ENCODE measurements at regions not wholly inside any gene's neighbourhood (a gene's known extent, or its start where the extent isn't known, plus 50 kb on each side); places are given as distances from the start of the nearest gene placed in this dataset.

GRCh38 chr16:75945916-75946457 lies 219.7 kb upstream of the CPHXL start:
- intact Hi-C loops (cut with micrococcal nuclease) = no loop called here
- Mint-ChIP-seq H3K4me3 (no peak overlapping the region), H3K27ac (no peak overlapping the region), H3K4me1 (no peaks in the 10 kb centered on the region), H3K9me3 (peaks cover 0 to 2% (median 0%) of the 10 kb centered on the region in 11 donors), H3K36me3 (no peaks in the 10 kb centered on the region), H3K27me3 (peaks cover 0 to 6% (median 0%) of the 10 kb centered on the region in 5 donors)
- DNase-seq = no peak
- no peak for ATAC-seq
- no peaks in the 10 kb centered on the region for H3K4me1 ChIP-seq (ENCODE audit: control insufficient read depth in 2 of 2, insufficient read depth in 2 of 2, low read length in 2 of 2)
- H3K36me3 ChIP-seq (ENCODE audit: control insufficient read depth in 2 of 3, insufficient read depth in 3 of 3, low read length in 3 of 3) = no peaks in the 10 kb centered on the region
- no peak overlapping the region for H3K27ac ChIP-seq (ENCODE audit: low read depth, low read length)
- CTCF ChIA-PET = no interaction called here
- H3K4me3 ChIP-seq (ENCODE audit: low read length) = no peak overlapping the region
- no peaks in the 10 kb centered on the region for H3K9me3 ChIP-seq (ENCODE audit: control insufficient read depth in 2 of 3, low read length in 3 of 3)
- H3K27me3 ChIP-seq (ENCODE audit: control insufficient read depth in 2 of 2, insufficient read depth in 2 of 2, low read length in 2 of 2) = no peaks in the 10 kb centered on the region
- POLR2A ChIA-PET = no interaction called here

GRCh38 chr16:75947626-75948239 lies 221.4 kb upstream of the CPHXL start:
- ATAC-seq = no peak
- ChIA-PET CTCF (no interaction called here), POLR2A (no interaction called here)
- Mint-ChIP-seq H3K27me3 (no peaks in the 10 kb centered on the region), H3K4me1 (no peaks in the 10 kb centered on the region), H3K27ac (no peak overlapping the region), H3K9me3 (peaks cover 0 to 4% (median 0%) of the 10 kb centered on the region in 11 donors), H3K36me3 (no peaks in the 10 kb centered on the region), H3K4me3 (no peak overlapping the region)
- Histone ChIP-seq H3K36me3 (ENCODE audit: control insufficient read depth in 2 of 3, insufficient read depth in 3 of 3, low read length in 3 of 3) (no peaks in the 10 kb centered on the region), H3K27me3 (ENCODE audit: control insufficient read depth in 2 of 2, insufficient read depth in 2 of 2, low read length in 2 of 2) (no peaks in the 10 kb centered on the region), H3K4me3 (ENCODE audit: low read length) (no peak overlapping the region), H3K27ac (ENCODE audit: low read depth, low read length) (no peak overlapping the region), H3K4me1 (ENCODE audit: control insufficient read depth in 2 of 2, insufficient read depth in 2 of 2, low read length in 2 of 2) (no peaks in the 10 kb centered on the region), H3K9me3 (ENCODE audit: control insufficient read depth in 2 of 3, low read length in 3 of 3) (no peaks in the 10 kb centered on the region)
- no peak for DNase-seq
- intact Hi-C loops (cut with micrococcal nuclease) = no loop called here

GRCh38 chr16:75948441-75948840 lies 222.2 kb upstream of the CPHXL start:
- DNase-seq = no peak
- Mint-ChIP-seq H3K36me3 (no peaks in the 10 kb centered on the region), H3K27ac (no peak overlapping the region), H3K27me3 (no peaks in the 10 kb centered on the region), H3K4me1 (no peaks in the 10 kb centered on the region), H3K9me3 (peaks cover 0 to 4% (median 0%) of the 10 kb centered on the region in 11 donors), H3K4me3 (no peak overlapping the region)
- Histone ChIP-seq H3K4me1 (ENCODE audit: control insufficient read depth in 2 of 2, insufficient read depth in 2 of 2, low read length in 2 of 2) (no peaks in the 10 kb centered on the region), H3K27me3 (ENCODE audit: control insufficient read depth in 2 of 2, insufficient read depth in 2 of 2, low read length in 2 of 2) (no peaks in the 10 kb centered on the region), H3K36me3 (ENCODE audit: control insufficient read depth in 2 of 3, insufficient read depth in 3 of 3, low read length in 3 of 3) (no peaks in the 10 kb centered on the region), H3K27ac (ENCODE audit: low read depth, low read length) (no peak overlapping the region), H3K4me3 (ENCODE audit: low read length) (no peak overlapping the region), H3K9me3 (ENCODE audit: control insufficient read depth in 2 of 3, low read length in 3 of 3) (no peaks in the 10 kb centered on the region)
- no peak for ATAC-seq
- POLR2A ChIA-PET = no interaction called here
- intact Hi-C loops (cut with micrococcal nuclease) = no loop called here
- CTCF ChIA-PET = no interaction called here

GRCh38 chr16:75948886-75949285 lies 222.6 kb upstream of the CPHXL start:
- no peaks in the 10 kb centered on the region for H3K4me1 ChIP-seq (ENCODE audit: control insufficient read depth in 2 of 2, insufficient read depth in 2 of 2, low read length in 2 of 2)
- ChIA-PET CTCF (no interaction called here), POLR2A (no interaction called here)
- Mint-ChIP-seq H3K36me3 (no peaks in the 10 kb centered on the region), H3K27ac (no peak overlapping the region), H3K9me3 (peaks cover 0 to 4% (median 0%) of the 10 kb centered on the region in 11 donors), H3K4me3 (no peak overlapping the region), H3K27me3 (no peaks in the 10 kb centered on the region), H3K4me1 (no peaks in the 10 kb centered on the region)
- intact Hi-C loops (cut with micrococcal nuclease) = no loop called here
- DNase-seq = no peak
- H3K36me3 ChIP-seq (ENCODE audit: control insufficient read depth in 2 of 3, insufficient read depth in 3 of 3, low read length in 3 of 3) = no peaks in the 10 kb centered on the region
- no peak overlapping the region for H3K4me3 ChIP-seq (ENCODE audit: low read length)
- ATAC-seq = no peak
- H3K27ac ChIP-seq (ENCODE audit: low read depth, low read length) = no peak overlapping the region
- H3K27me3 ChIP-seq (ENCODE audit: control insufficient read depth in 2 of 2, insufficient read depth in 2 of 2, low read length in 2 of 2) = no peaks in the 10 kb centered on the region
- H3K9me3 ChIP-seq (ENCODE audit: control insufficient read depth in 2 of 3, low read length in 3 of 3) = no peaks in the 10 kb centered on the region

GRCh38 chr16:75952124-75952523 lies 225.8 kb upstream of the CPHXL start:
- Histone ChIP-seq H3K27ac (ENCODE audit: low read depth, low read length) (no peak overlapping the region), H3K9me3 (ENCODE audit: control insufficient read depth in 2 of 3, low read length in 3 of 3) (no peaks in the 10 kb centered on the region), H3K27me3 (ENCODE audit: control insufficient read depth in 2 of 2, insufficient read depth in 2 of 2, low read length in 2 of 2) (no peaks in the 10 kb centered on the region), H3K4me3 (ENCODE audit: low read length) (no peak overlapping the region), H3K4me1 (ENCODE audit: control insufficient read depth in 2 of 2, insufficient read depth in 2 of 2, low read length in 2 of 2) (no peaks in the 10 kb centered on the region), H3K36me3 (ENCODE audit: control insufficient read depth in 2 of 3, insufficient read depth in 3 of 3, low read length in 3 of 3) (no peaks in the 10 kb centered on the region)
- DNase-seq (no peak), ATAC-seq (no peak)
- Mint-ChIP-seq H3K4me3 (no peak overlapping the region), H3K27ac (no peak overlapping the region), H3K4me1 (no peaks in the 10 kb centered on the region), H3K27me3 (no peaks in the 10 kb centered on the region), H3K9me3 (peaks cover 0 to 4% (median 0%) of the 10 kb centered on the region in 11 donors), H3K36me3 (no peaks in the 10 kb centered on the region)
- ChIA-PET POLR2A (no interaction called here), CTCF (no interaction called here)
- intact Hi-C loops (cut with micrococcal nuclease) = no loop called here

GRCh38 chr16:75957870-75958269 lies 231.6 kb upstream of the CPHXL start:
- no peaks in the 10 kb centered on the region for H3K36me3 Mint-ChIP-seq
- Histone ChIP-seq H3K9me3 (ENCODE audit: control insufficient read depth in 2 of 3, low read length in 3 of 3) (no peaks in the 10 kb centered on the region), H3K4me3 (ENCODE audit: low read length) (no peak overlapping the region), H3K4me1 (ENCODE audit: control insufficient read depth in 2 of 2, insufficient read depth in 2 of 2, low read length in 2 of 2) (no peaks in the 10 kb centered on the region), H3K36me3 (ENCODE audit: control insufficient read depth in 2 of 3, insufficient read depth in 3 of 3, low read length in 3 of 3) (no peaks in the 10 kb centered on the region), H3K27me3 (ENCODE audit: control insufficient read depth in 2 of 2, insufficient read depth in 2 of 2, low read length in 2 of 2) (no peaks in the 10 kb centered on the region), H3K27ac (ENCODE audit: low read depth, low read length) (no peak overlapping the region)
- CTCF ChIA-PET = no interaction called here
- H3K4me1 Mint-ChIP-seq = no peaks in the 10 kb centered on the region
- ATAC-seq (no peak), DNase-seq (no peak)
- POLR2A ChIA-PET = interaction anchor here (0.7 kb wide), 1 partner anchor 1964 kb away, joined by 4 read pairs; no protein-coding TSS in a partner anchor
- no peak overlapping the region for H3K27ac Mint-ChIP-seq
- intact Hi-C loops (cut with micrococcal nuclease) = no loop called here
- no peaks in the 10 kb centered on the region for H3K27me3 Mint-ChIP-seq
- peaks cover 0 to 13% (median 0%) of the 10 kb centered on the region in 11 donors for H3K9me3 Mint-ChIP-seq
- no peak overlapping the region for H3K4me3 Mint-ChIP-seq

Data from naive thymus-derived CD4-positive, alpha-beta T cell (primary cell).